ENCODE measurements at regions not wholly inside any gene's neighbourhood (a gene's known extent, or its start where the extent isn't known, plus 50 kb on each side); places are given as distances from the start of the nearest gene placed in this dataset.

DNA sequence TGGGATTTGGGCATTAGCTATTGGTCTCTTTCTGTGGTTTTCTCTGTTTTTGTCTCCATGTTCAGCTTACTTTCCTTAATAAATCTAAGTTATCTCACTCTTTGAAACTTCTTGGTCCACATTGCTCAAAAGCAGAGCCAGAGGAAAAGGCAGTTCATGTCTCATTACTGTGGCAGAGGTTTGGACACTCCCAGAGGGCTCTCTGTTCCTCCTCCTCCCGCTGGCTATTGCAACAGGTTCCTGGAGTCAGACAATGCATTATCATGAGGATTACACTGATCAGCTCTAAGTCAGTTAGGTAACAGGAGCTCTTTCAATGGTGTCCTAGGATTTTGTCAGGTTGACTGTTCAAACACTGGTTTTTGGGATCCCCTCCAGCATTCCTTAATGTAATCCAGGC is 298.8 kb downstream of the NDFIP2 start:
- peak overlapping the region; percentile 79 for H3K27ac Mint-ChIP-seq
- TF ChIP-seq, protein P1, sequence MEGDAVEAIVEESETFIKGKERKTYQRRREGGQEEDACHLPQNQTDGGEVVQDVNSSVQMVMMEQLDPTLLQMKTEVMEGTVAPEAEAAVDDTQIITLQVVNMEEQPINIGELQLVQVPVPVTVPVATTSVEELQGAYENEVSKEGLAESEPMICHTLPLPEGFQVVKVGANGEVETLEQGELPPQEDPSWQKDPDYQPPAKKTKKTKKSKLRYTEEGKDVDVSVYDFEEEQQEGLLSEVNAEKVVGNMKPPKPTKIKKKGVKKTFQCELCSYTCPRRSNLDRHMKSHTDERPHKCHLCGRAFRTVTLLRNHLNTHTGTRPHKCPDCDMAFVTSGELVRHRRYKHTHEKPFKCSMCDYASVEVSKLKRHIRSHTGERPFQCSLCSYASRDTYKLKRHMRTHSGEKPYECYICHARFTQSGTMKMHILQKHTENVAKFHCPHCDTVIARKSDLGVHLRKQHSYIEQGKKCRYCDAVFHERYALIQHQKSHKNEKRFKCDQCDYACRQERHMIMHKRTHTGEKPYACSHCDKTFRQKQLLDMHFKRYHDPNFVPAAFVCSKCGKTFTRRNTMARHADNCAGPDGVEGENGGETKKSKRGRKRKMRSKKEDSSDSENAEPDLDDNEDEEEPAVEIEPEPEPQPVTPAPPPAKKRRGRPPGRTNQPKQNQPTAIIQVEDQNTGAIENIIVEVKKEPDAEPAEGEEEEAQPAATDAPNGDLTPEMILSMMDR (IDR thresholded peaks at IDR 0.05): no peak
- no peaks in the 10 kb centered on the region for H3K9me3 Mint-ChIP-seq
- peaks cover 89% of the 10 kb centered on the region for H3K4me1 Mint-ChIP-seq (ENCODE audit: low read depth)
- no peaks in the 10 kb centered on the region for H3K27me3 Mint-ChIP-seq (ENCODE audit: insufficient read depth)
- H3K4me3 Mint-ChIP-seq: peak overlapping the region; percentile 68; the same call in 1 of the 2 replicates
- DNase-seq: peak; percentile 32
- peaks cover 16% of the 10 kb centered on the region for H3K36me3 Mint-ChIP-seq (ENCODE audit: low read depth)

DNA sequence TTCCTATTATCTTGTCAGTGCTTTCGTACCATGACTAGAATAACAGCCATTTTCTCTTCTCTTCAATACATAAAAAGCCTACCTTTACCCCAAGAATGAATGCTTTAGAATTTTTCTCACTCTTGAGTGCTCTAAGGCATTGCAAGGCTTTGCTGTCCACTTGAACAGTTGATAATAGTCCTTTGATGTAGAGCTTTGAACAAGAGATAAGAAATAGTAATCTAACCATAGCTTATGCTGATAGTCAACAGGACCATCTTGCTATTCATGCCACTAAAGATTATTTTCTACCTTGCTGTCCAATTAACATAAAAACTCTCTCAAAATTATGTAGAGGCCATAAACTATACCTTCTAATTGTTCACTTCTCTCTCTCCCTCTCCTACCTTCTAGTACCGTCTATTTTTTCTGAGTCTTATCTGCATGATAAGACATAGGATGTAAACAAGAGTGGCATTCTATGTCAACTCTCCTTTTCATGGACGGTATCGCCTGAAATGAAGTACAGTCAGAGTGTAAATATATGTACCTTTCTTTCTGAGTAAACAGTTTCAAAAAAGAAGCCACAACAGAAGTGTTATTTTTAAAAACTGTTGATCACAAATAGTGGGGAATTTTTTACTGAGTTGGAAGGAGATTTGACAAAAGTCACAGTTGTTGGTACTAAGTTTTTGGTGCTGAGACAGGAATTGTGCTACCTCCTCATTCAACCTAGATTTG is 297.9 kb downstream of the NDFIP2 start:
- Mint-ChIP-seq H3K4me3 (no peak overlapping the region), H3K27ac (peak overlapping the region; percentile 29; the same call in 1 of the 2 replicates), H3K9me3 (no peaks in the 10 kb centered on the region), H3K36me3 (ENCODE audit: low read depth) (peaks cover 16% of the 10 kb centered on the region), H3K27me3 (ENCODE audit: insufficient read depth) (no peaks in the 10 kb centered on the region), H3K4me1 (ENCODE audit: low read depth) (peaks cover 92% of the 10 kb centered on the region)
- TF ChIP-seq, protein P1 (IDR thresholded peaks at IDR 0.05): no peak
- no peak for DNase-seq

DNA sequence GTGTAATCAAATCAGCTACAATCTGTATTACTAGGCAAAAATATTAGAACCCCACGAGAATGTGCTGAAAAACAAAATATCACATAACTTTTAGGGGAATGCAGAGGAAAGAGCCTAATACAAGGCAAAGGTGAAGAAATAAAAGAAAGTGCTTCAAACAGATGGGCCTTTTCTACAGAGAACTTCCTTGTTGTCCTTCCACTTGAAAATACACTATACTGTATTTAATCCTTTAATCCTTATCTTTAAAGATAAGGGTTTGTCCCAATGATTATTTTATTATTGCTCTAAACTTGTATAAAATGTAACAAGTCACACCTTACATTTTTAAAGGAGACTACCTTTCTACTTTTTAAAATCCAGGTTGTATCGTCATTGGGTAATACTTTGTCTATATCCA is 296.5 kb downstream of the NDFIP2 start:
- DNase-seq: no peak
- H3K9me3 Mint-ChIP-seq: 0 out of 2 replicates have a peak, but pooled peaks cover 4% of the 10 kb centered on the region
- peaks cover 16% of the 10 kb centered on the region for H3K36me3 Mint-ChIP-seq (ENCODE audit: low read depth)
- H3K4me3 Mint-ChIP-seq: no peak overlapping the region
- H3K4me1 Mint-ChIP-seq (ENCODE audit: low read depth): peaks cover 91% of the 10 kb centered on the region
- H3K27me3 Mint-ChIP-seq (ENCODE audit: insufficient read depth): no peaks in the 10 kb centered on the region
- H3K27ac Mint-ChIP-seq: no peak overlapping the region
- TF ChIP-seq, protein P1 (IDR thresholded peaks at IDR 0.05): no peak

DNA sequence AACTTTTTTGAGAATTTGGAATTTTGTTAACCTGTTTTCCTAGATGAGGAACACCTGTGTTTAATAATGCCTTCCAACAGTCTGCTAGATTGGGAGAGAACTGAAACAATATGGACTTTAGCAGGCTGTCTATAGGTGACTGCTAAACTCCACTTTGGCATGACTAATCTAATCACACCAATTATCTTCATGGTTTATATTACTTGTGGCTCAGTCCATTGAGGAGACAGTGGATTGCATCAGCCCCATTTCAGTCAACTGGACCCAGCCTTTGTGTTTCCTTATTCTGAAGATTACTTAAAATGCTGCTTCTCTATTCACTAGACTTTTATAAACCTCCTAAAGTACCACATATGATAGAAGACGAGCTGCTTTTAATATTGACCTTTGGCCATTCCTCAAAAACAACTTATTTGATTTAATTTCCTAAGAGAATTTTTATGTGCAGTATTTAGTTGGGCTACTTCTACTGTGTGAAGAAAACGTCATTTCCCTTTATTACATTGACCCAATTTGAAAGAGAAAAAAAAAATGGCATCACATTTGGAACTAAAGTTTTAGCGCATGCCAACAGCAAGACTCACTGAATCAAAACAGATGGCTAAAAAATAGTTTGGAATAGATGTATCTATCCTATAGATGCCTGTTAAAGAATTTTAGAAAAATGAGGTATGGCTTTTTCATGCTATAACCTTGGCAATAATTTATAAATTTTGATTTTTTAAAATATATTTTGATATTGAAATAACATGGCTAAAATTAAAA is 295.8 kb downstream of the NDFIP2 start:
- H3K27ac Mint-ChIP-seq: peak overlapping the region; percentile 66
- peaks cover 83% of the 10 kb centered on the region for H3K4me1 Mint-ChIP-seq (ENCODE audit: low read depth)
- TF ChIP-seq, protein P1 (IDR thresholded peaks at IDR 0.05): no peak
- H3K36me3 Mint-ChIP-seq (ENCODE audit: low read depth): peaks cover 17% of the 10 kb centered on the region
- peak; percentile 24 for DNase-seq
- no peaks in the 10 kb centered on the region for H3K27me3 Mint-ChIP-seq (ENCODE audit: insufficient read depth)
- H3K4me3 Mint-ChIP-seq: peak overlapping the region; percentile 58
- peaks cover 6% of the 10 kb centered on the region for H3K9me3 Mint-ChIP-seq

DNA sequence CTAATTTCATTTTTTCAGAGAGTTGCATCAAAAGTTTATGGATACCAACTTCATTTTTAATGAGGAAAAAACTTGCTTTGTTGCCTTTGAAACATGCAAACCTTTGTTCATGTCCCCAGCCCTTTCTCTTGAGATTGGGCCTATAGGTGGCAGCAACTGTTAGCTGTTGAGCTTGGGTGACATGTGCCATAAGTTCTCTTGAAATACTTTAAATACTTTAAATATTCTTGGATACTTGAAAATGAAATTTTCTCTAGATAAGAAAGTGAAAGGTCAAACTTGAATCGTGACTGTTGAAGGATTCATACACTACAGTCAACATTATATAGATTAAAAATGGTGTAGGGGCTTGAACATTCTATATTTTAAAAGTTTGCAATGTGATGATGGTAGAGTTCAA is 294.9 kb downstream of the NDFIP2 start:
- Mint-ChIP-seq H3K9me3 (peaks cover 14% of the 10 kb centered on the region), H3K27ac (peak overlapping the region; percentile 66), H3K27me3 (ENCODE audit: insufficient read depth) (no peaks in the 10 kb centered on the region), H3K36me3 (ENCODE audit: low read depth) (peaks cover 26% of the 10 kb centered on the region), H3K4me3 (peak overlapping the region; percentile 58; the same call in 1 of the 2 replicates), H3K4me1 (ENCODE audit: low read depth) (peaks cover 74% of the 10 kb centered on the region)
- TF ChIP-seq, protein P1 (IDR thresholded peaks at IDR 0.05): peak; percentile 81
- peak; percentile 68 for DNase-seq

Measured in HFFc6 (cell line).